ENCODE measurements at regions not wholly inside any gene's neighbourhood (a gene's known extent, or its start where the extent isn't known, plus 50 kb on each side); places are given as distances from the start of the nearest gene placed in this dataset.

- no peak overlapping the region for H3K23ac ChIP-seq (ENCODE audit: low read depth, low read length, poor library complexity)
- no peak overlapping the region for H2BK120ac ChIP-seq (ENCODE audit: low read depth, low read length)
- H3K4me3 ChIP-seq (ENCODE audit: low read length in 2 of 2), result no peak overlapping the region
- no peak overlapping the region for H2BK5ac ChIP-seq (ENCODE audit: low read length)
- H2BK15ac ChIP-seq (ENCODE audit: low read length), result no peak overlapping the region
- H3K4ac ChIP-seq (ENCODE audit: low read length), result no peak overlapping the region
- no peak overlapping the region for H3K4me2 ChIP-seq (ENCODE audit: insufficient read depth, low read length, poor library complexity, severe bottlenecking)
- no peak overlapping the region for H3K18ac ChIP-seq (ENCODE audit: low read length)
- H3K79me1 ChIP-seq (ENCODE audit: low read depth, low read length), result no peaks in the 10 kb centered on the region
- H3K14ac ChIP-seq (ENCODE audit: low read length), result no peak overlapping the region
- H4K91ac ChIP-seq (ENCODE audit: low read depth, low read length, poor library complexity), result no peak overlapping the region
- no peak overlapping the region for H2BK12ac ChIP-seq (ENCODE audit: low read length)
- H3K9ac ChIP-seq (ENCODE audit: low read depth, low read length, poor library complexity), result no peak overlapping the region
- H3K9me3 ChIP-seq (replicated peaks in 1 of 2; ENCODE audit: control insufficient read depth in 2 of 2, insufficient read depth in 1 of 2, low read depth in 1 of 2, low read length in 2 of 2), result no peaks in the 10 kb centered on the region
- no CpG with 5 or more reads among the region's 3 CpGs for WGBS, 2 donors (ENCODE audit: extremely low coverage in 2 of 2, insufficient read length in 2 of 2, insufficient replicate concordance in 1 of 2)
- H2AK5ac ChIP-seq (ENCODE audit: low read depth, low read length), result no peak overlapping the region
- H3K4me1 ChIP-seq (ENCODE audit: control insufficient read depth in 2 of 2, insufficient read depth in 1 of 2, low read depth in 1 of 2, low read length in 2 of 2), result peaks cover 0 to 2% of the 10 kb centered on the region in 2 donors
- no peak overlapping the region for H2AFZ ChIP-seq (ENCODE audit: low read length)
- no peaks in the 10 kb centered on the region for H3K27me3 ChIP-seq (ENCODE audit: control insufficient read depth in 3 of 3, insufficient read depth in 3 of 3, low read depth in 1 of 3, low read length in 3 of 3)
- no peaks in the 10 kb centered on the region for H3K36me3 ChIP-seq (replicated peaks in 1 of 2; ENCODE audit: control insufficient read depth in 2 of 2, insufficient read depth in 2 of 2, low read length in 2 of 2)
- no peak overlapping the region for H3K27ac ChIP-seq (replicated peaks; ENCODE audit: low read length)
- H4K8ac ChIP-seq (ENCODE audit: low read depth, low read length), result no peak overlapping the region
- DNase-seq (ENCODE audit: low spot score), result no peak
Observed at GRCh38 chr10:58888957-58889356, 287.5 kb upstream of the PHYHIPL start.

GRCh38 chr10:58892031-58892531 lies 284.4 kb upstream of the PHYHIPL start:
- no peak overlapping the region for H3K4me2 ChIP-seq (ENCODE audit: insufficient read depth, low read length, poor library complexity, severe bottlenecking)
- H3K27me3 ChIP-seq (ENCODE audit: control insufficient read depth in 3 of 3, insufficient read depth in 3 of 3, low read depth in 1 of 3, low read length in 3 of 3), result no peaks in the 10 kb centered on the region
- H2BK15ac ChIP-seq (ENCODE audit: low read length), result no peak overlapping the region
- H3K4me1 ChIP-seq (ENCODE audit: control insufficient read depth in 2 of 2, insufficient read depth in 1 of 2, low read depth in 1 of 2, low read length in 2 of 2), result peaks cover 0 to 2% of the 10 kb centered on the region in 2 donors
- H3K18ac ChIP-seq (ENCODE audit: low read length), result no peak overlapping the region
- H3K9ac ChIP-seq (ENCODE audit: low read depth, low read length, poor library complexity), result no peak overlapping the region
- H3K14ac ChIP-seq (ENCODE audit: low read length), result no peak overlapping the region
- H2AFZ ChIP-seq (ENCODE audit: low read length), result no peak overlapping the region
- H4K8ac ChIP-seq (ENCODE audit: low read depth, low read length), result no peak overlapping the region
- no peak overlapping the region for H3K23ac ChIP-seq (ENCODE audit: low read depth, low read length, poor library complexity)
- no peak overlapping the region for H2AK5ac ChIP-seq (ENCODE audit: low read depth, low read length)
- no peak overlapping the region for H3K4me3 ChIP-seq (ENCODE audit: low read length in 2 of 2)
- H2BK120ac ChIP-seq (ENCODE audit: low read depth, low read length), result no peak overlapping the region
- no peak overlapping the region for H3K4ac ChIP-seq (ENCODE audit: low read length)
- no peak overlapping the region for H4K91ac ChIP-seq (ENCODE audit: low read depth, low read length, poor library complexity)
- no peak overlapping the region for H2BK12ac ChIP-seq (ENCODE audit: low read length)
- no peaks in the 10 kb centered on the region for H3K9me3 ChIP-seq (replicated peaks in 1 of 2; ENCODE audit: control insufficient read depth in 2 of 2, insufficient read depth in 1 of 2, low read depth in 1 of 2, low read length in 2 of 2)
- WGBS, 2 donors (ENCODE audit: extremely low coverage in 2 of 2, insufficient read length in 2 of 2, insufficient replicate concordance in 1 of 2), result no CpG with 5 or more reads among the region's 3 CpGs
- no peak overlapping the region for H3K27ac ChIP-seq (replicated peaks; ENCODE audit: low read length)
- no peak overlapping the region for H2BK5ac ChIP-seq (ENCODE audit: low read length)
- no peaks in the 10 kb centered on the region for H3K79me1 ChIP-seq (ENCODE audit: low read depth, low read length)
- DNase-seq (ENCODE audit: low spot score), result no peak
- H3K36me3 ChIP-seq (replicated peaks in 1 of 2; ENCODE audit: control insufficient read depth in 2 of 2, insufficient read depth in 2 of 2, low read length in 2 of 2), result no peaks in the 10 kb centered on the region

GRCh38 chr10:58894929-58895328 lies 281.5 kb upstream of the PHYHIPL start:
- Histone ChIP-seq H3K9me3 (replicated peaks in 1 of 2; ENCODE audit: control insufficient read depth in 2 of 2, insufficient read depth in 1 of 2, low read depth in 1 of 2, low read length in 2 of 2) (no peaks in the 10 kb centered on the region), H2BK120ac (ENCODE audit: low read depth, low read length) (no peak overlapping the region), H3K79me1 (ENCODE audit: low read depth, low read length) (no peaks in the 10 kb centered on the region), H2BK12ac (ENCODE audit: low read length) (no peak overlapping the region), H4K8ac (ENCODE audit: low read depth, low read length) (no peak overlapping the region), H3K4me2 (ENCODE audit: insufficient read depth, low read length, poor library complexity, severe bottlenecking) (no peak overlapping the region), H3K36me3 (replicated peaks in 1 of 2; ENCODE audit: control insufficient read depth in 2 of 2, insufficient read depth in 2 of 2, low read length in 2 of 2) (no peaks in the 10 kb centered on the region), H4K91ac (ENCODE audit: low read depth, low read length, poor library complexity) (no peak overlapping the region), H3K4me3 (ENCODE audit: low read length in 2 of 2) (no peak overlapping the region), H2BK15ac (ENCODE audit: low read length) (no peak overlapping the region), H3K9ac (ENCODE audit: low read depth, low read length, poor library complexity) (no peak overlapping the region), H2BK5ac (ENCODE audit: low read length) (no peak overlapping the region), H3K23ac (ENCODE audit: low read depth, low read length, poor library complexity) (no peak overlapping the region), H3K27ac (replicated peaks; ENCODE audit: low read length) (no peak overlapping the region), H3K4ac (ENCODE audit: low read length) (no peak overlapping the region), H2AFZ (ENCODE audit: low read length) (no peak overlapping the region), H3K4me1 (ENCODE audit: control insufficient read depth in 2 of 2, insufficient read depth in 1 of 2, low read depth in 1 of 2, low read length in 2 of 2) (no peaks in the 10 kb centered on the region), H2AK5ac (ENCODE audit: low read depth, low read length) (no peak overlapping the region), H3K14ac (ENCODE audit: low read length) (no peak overlapping the region), H3K27me3 (ENCODE audit: control insufficient read depth in 3 of 3, insufficient read depth in 3 of 3, low read depth in 1 of 3, low read length in 3 of 3) (no peaks in the 10 kb centered on the region), H3K18ac (ENCODE audit: low read length) (no peak overlapping the region)
- WGBS, 2 donors (ENCODE audit: extremely low coverage in 2 of 2, insufficient read length in 2 of 2, insufficient replicate concordance in 1 of 2), result no CpG with 5 or more reads among the region's 2 CpGs
- no peak for DNase-seq (ENCODE audit: low spot score)

- H3K14ac ChIP-seq (ENCODE audit: low read length), result no peak overlapping the region
- H3K23ac ChIP-seq (ENCODE audit: low read depth, low read length, poor library complexity), result no peak overlapping the region
- H4K91ac ChIP-seq (ENCODE audit: low read depth, low read length, poor library complexity), result no peak overlapping the region
- no peak overlapping the region for H3K18ac ChIP-seq (ENCODE audit: low read length)
- H4K8ac ChIP-seq (ENCODE audit: low read depth, low read length), result no peak overlapping the region
- no peaks in the 10 kb centered on the region for H3K27me3 ChIP-seq (ENCODE audit: control insufficient read depth in 3 of 3, insufficient read depth in 3 of 3, low read depth in 1 of 3, low read length in 3 of 3)
- H3K4me1 ChIP-seq (ENCODE audit: control insufficient read depth in 2 of 2, insufficient read depth in 1 of 2, low read depth in 1 of 2, low read length in 2 of 2), result no peaks in the 10 kb centered on the region
- no peak for DNase-seq (ENCODE audit: low spot score)
- no peak overlapping the region for H2BK120ac ChIP-seq (ENCODE audit: low read depth, low read length)
- no peak overlapping the region for H2BK15ac ChIP-seq (ENCODE audit: low read length)
- WGBS, 2 donors (ENCODE audit: extremely low coverage in 2 of 2, insufficient read length in 2 of 2, insufficient replicate concordance in 1 of 2), result no CpG with 5 or more reads among the region's 1 CpG
- no peaks in the 10 kb centered on the region for H3K79me1 ChIP-seq (ENCODE audit: low read depth, low read length)
- no peak overlapping the region for H2BK5ac ChIP-seq (ENCODE audit: low read length)
- no peak overlapping the region for H3K4me2 ChIP-seq (ENCODE audit: insufficient read depth, low read length, poor library complexity, severe bottlenecking)
- no peaks in the 10 kb centered on the region for H3K9me3 ChIP-seq (replicated peaks in 1 of 2; ENCODE audit: control insufficient read depth in 2 of 2, insufficient read depth in 1 of 2, low read depth in 1 of 2, low read length in 2 of 2)
- no peak overlapping the region for H2AFZ ChIP-seq (ENCODE audit: low read length)
- H3K4me3 ChIP-seq (ENCODE audit: low read length in 2 of 2), result no peak overlapping the region
- H2BK12ac ChIP-seq (ENCODE audit: low read length), result no peak overlapping the region
- no peak overlapping the region for H3K9ac ChIP-seq (ENCODE audit: low read depth, low read length, poor library complexity)
- H3K4ac ChIP-seq (ENCODE audit: low read length), result no peak overlapping the region
- H2AK5ac ChIP-seq (ENCODE audit: low read depth, low read length), result no peak overlapping the region
- no peaks in the 10 kb centered on the region for H3K36me3 ChIP-seq (replicated peaks in 1 of 2; ENCODE audit: control insufficient read depth in 2 of 2, insufficient read depth in 2 of 2, low read length in 2 of 2)
- H3K27ac ChIP-seq (replicated peaks; ENCODE audit: low read length), result no peak overlapping the region
Observed at GRCh38 chr10:58896229-58896628, 280.2 kb upstream of the PHYHIPL start.
